ENCODE measurements at regions not wholly inside any gene's neighbourhood (a gene's known extent, or its start where the extent isn't known, plus 50 kb on each side); places are given as distances from the start of the nearest gene placed in this dataset.
"Not testable (repeated sequence)": the region's sequence is repeated elsewhere in the genome, so short reads cannot be mapped to it uniquely, and the experiment has no call there.

DNA sequence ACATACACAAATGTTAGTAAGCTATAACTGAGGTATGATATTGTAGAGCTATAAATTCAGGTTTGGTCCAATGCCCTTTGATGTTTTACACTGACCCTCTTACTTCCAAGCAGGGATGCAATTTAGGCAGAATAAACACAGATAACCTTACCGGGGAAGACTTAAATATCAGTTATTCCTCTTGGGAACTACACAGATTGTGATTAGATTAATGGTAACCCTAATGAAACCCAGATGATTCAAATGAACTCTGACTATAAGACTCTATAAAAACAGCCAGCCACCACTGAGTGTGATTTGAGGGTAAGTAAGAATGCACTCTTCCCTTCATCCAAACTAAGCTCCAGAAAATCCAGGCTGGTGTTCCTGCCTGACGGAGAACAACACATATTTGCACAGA is 891.1 kb downstream of the NXPH1 start:
- no peak for DNase-seq (ENCODE audit: low read depth)
- no peak for TF ChIP-seq CTCF (IDR thresholded peaks at IDR 0.05; ENCODE audit: insufficient read depth, low read length)
- no peak overlapping the region for H3K4me3 ChIP-seq (ENCODE audit: low read depth, low read length)

DNA sequence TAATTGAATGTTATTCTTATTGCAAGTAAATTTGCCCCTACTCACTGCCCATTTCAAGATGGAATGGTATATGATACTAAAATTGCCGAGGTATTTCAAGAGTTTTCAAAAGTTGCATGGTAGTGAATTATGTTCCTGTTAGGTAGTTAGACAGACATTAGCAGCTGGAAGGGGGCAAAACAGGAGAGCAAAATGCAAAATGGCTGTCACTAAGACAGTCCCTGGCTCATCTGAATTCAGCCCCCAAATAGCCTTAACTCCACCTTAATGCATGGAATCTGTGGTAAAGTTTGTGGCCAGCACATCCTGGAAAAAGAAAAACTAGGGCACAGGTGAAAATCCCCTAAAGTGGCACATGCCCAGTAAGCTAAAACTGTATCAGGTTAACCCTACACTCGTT is 894.9 kb downstream of the NXPH1 start:
- no peak overlapping the region for H3K4me3 ChIP-seq (ENCODE audit: low read depth, low read length)
- DNase-seq (ENCODE audit: low read depth), result no peak
- no peak for TF ChIP-seq CTCF (IDR thresholded peaks at IDR 0.05; ENCODE audit: insufficient read depth, low read length)

DNA sequence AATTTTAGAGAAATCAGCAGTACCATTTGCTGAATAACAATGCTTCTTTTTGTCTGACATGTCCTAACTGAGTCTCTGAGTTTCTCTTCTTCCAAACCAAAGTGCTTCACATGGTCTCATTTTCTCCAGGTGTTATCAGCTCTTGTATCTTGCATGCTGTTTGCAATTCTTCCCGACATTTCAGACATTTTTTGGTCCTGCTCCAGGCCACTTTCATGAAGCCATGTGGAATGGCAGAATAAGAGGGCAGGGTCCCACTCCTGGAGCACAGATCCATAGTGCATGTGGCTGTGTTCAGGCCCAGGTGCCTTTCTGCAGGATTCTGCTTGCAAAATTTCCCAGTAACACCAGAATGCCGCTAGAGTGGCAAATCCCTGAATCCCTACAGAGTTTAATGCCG is 916.2 kb downstream of the NXPH1 start:
- TF ChIP-seq CTCF (IDR thresholded peaks at IDR 0.05; ENCODE audit: insufficient read depth, low read length), result no peak
- no peak for DNase-seq (ENCODE audit: low read depth)
- no peak overlapping the region for H3K4me3 ChIP-seq (ENCODE audit: low read depth, low read length)

GRCh38 chr7:9391221-9391620 is 957.8 kb downstream of the NXPH1 start:
- no peak for DNase-seq (ENCODE audit: low read depth)
- H3K4me3 ChIP-seq (ENCODE audit: low read depth, low read length), result no peak overlapping the region

GRCh38 chr7:9391984-9392383 is 958.6 kb downstream of the NXPH1 start:
- DNase-seq (ENCODE audit: low read depth), result no peak
- H3K4me3 ChIP-seq (ENCODE audit: low read depth, low read length), result no peak overlapping the region
- TF ChIP-seq CTCF (IDR thresholded peaks at IDR 0.05; ENCODE audit: insufficient read depth, low read length), result no peak

More at GRCh38 chr7:9391221-9391620, 957.8 kb downstream of the NXPH1 start:
- TF ChIP-seq CTCF (IDR thresholded peaks at IDR 0.05; ENCODE audit: insufficient read depth, low read length), result no peak

DNA sequence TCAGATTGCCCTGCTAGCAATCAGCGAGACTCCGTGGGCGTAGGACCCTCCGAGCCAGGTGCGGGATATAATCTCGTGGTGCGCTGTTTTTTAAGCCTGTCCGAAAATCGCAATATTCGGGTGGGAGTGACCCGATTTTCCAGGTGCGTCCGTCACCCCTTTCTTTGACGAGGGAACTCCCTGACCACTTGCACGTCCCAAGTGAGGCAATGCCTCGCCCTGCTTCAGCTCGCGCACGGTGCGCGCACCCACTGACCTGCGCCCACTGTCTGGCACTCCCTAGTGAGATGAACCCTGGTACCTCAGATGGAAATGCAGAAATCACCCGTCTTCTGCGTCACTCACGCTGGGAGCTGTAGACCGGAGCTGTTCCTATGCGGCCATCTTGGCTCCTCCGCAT is 971.0 kb downstream of the NXPH1 start:
- DNase-seq (ENCODE audit: low read depth); H3K4me3 ChIP-seq (ENCODE audit: low read depth, low read length): not testable (repeated sequence)

DNA sequence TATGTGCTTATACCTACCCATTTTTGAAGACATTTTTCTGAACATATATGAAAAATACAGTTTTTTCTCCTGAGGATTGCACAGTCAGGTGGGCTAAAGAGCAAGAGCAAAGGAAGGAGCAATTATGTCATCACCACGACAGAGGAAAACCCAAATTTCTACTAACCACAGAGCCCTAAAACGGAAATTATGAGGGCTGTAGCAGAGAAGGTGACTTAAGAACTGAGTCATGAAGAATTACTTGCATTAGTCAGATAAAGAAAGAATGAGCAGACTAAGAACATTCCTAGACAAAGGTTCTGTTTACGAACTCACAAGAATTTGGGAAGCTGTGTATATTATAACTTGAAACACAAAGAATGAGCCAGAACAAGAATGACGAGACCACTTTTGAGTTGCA is 974.4 kb downstream of the NXPH1 start:
- DNase-seq (ENCODE audit: low read depth), result no peak
- H3K4me3 ChIP-seq (ENCODE audit: low read depth, low read length), result no peak overlapping the region
- no peak for TF ChIP-seq CTCF (IDR thresholded peaks at IDR 0.05; ENCODE audit: insufficient read depth, low read length)
